GM12878 (cell line): ENCODE measurements at regions not wholly inside any gene's neighbourhood (a gene's known extent, or its start where the extent isn't known, plus 50 kb on each side); places are given as distances from the start of the nearest gene placed in this dataset.

Source experiments
- ATAC-seq: fragments of 200-7000 bp; cut with Tn5 transposase; 3 replicates; pipeline ENCODE4 v1.9.1; 2020; ENCODE audit warnings: mild to moderate bottlenecking, moderate library complexity
- BruUV-seq: library from RNA; stranded (reverse); fragments of 400-500 nt; replicated peaks from 2 replicates; lab custom pipeline; 2021; lab: Mats Ljungman, UMichigan
- CTCF ChIA-PET: fragments of 300-600 bp; sonication (Branson Sonifier 250); formaldehyde crosslinking; extraction: SDS; loops from one replicate; lab custom pipeline; 2021; ENCODE audit warnings: inconsistent platforms; lab: Yijun Ruan, JAX
- POLR2A ChIA-PET: fragments of 350-600 bp; formaldehyde crosslinking; extraction: SDS; loops from one replicate; lab custom pipeline; 2021; ENCODE audit warnings: inconsistent platforms; lab: Charles Lee
- RAD21 ChIA-PET: fragments of 300-600 bp; sonication (Branson Sonifier 250); formaldehyde crosslinking; loops from one replicate; lab custom pipeline; 2023; ENCODE audit warnings: antibody characterized with exemption; ENCODE audit not compliant: unreplicated experiment; lab: Charles Lee
- SMC1A ChIA-PET: fragments of 300-600 bp; sonication (Branson Sonifier 250); formaldehyde crosslinking; loops from one replicate; lab custom pipeline; 2023; ENCODE audit not compliant: unreplicated experiment, uncharacterized antibody; lab: Charles Lee
- DNase-seq: peaks from one replicate; pipeline ENCODE4 v3.0.0-alpha.2; 2011; ENCODE audit warnings: low read depth, low spot score
- FAIRE-seq: peaks from 3 replicates; lab custom pipeline; 2011; peaks lifted over from hg19 to GRCh38; lab: Jason Lieb, UNC
- H2AFZ ChIP-seq: 2 replicates; pipeline ENCODE4 v1.6.0; 2011; ENCODE audit warnings: low read depth, low read length, control low read depth; ENCODE audit not compliant: control insufficient read depth
- H3K27ac ChIP-seq: 2 replicates; pipeline ENCODE4 v1.5.1; 2011; ENCODE audit warnings: control low read depth; ENCODE audit not compliant: control insufficient read depth, insufficient read depth
- H3K27me3 ChIP-seq, 2 experiments: replicated peaks in 1 of 2; 2 replicates each; pipeline versions ENCODE4 v1.6.0 to v1.6.1; 2011; ENCODE audit warnings: low read length in 1 of 2; ENCODE audit not compliant: control insufficient read depth in 2 of 2, insufficient read depth in 2 of 2
- H3K36me3 ChIP-seq, 2 experiments: 2 replicates each; pipeline ENCODE4 v1.5.1; 2011; ENCODE audit warnings: low read length in 1 of 2; ENCODE audit not compliant: control insufficient read depth in 2 of 2, insufficient read depth in 2 of 2
- H3K4me1 ChIP-seq: 2 replicates; pipeline ENCODE4 v1.6.1; 2011; ENCODE audit warnings: mild to moderate bottlenecking, low read length, moderate library complexity, mixed read lengths; ENCODE audit not compliant: control insufficient read depth, insufficient read depth
- H3K4me2 ChIP-seq: 2 replicates; pipeline ENCODE4 v1.6.0; 2011; ENCODE audit warnings: control low read depth; ENCODE audit not compliant: control insufficient read depth, insufficient read depth
- H3K4me3 ChIP-seq: fragments of 200-600 bp; sonication (generic); 2 replicates; pipeline ENCODE4 v1.5.1; 2016
- H3K79me2 ChIP-seq: 2 replicates; pipeline ENCODE4 v1.6.0; 2011; ENCODE audit warnings: low read length; ENCODE audit not compliant: control insufficient read depth, insufficient read depth
- H3K9ac ChIP-seq: 2 replicates; pipeline ENCODE4 v1.8.0; 2011; ENCODE audit warnings: low read length, control low read depth, mixed read lengths; ENCODE audit not compliant: control insufficient read depth, insufficient read depth
- H3K9me3 ChIP-seq: replicated peaks from 3 replicates; pipeline ENCODE4 v1.5.1; 2011; ENCODE audit warnings: mild to moderate bottlenecking, low read length; ENCODE audit not compliant: control insufficient read depth, insufficient read depth
- H4K20me1 ChIP-seq: 2 replicates; pipeline ENCODE4 v1.6.0; 2011; ENCODE audit not compliant: control insufficient read depth, insufficient read depth
- ATF3 ChIP-seq: IDR thresholded peaks from 2 replicates; pipeline ENCODE4 v1.6.1; 2011; ENCODE audit warnings: low read depth, mild to moderate bottlenecking, low read length, moderate library complexity, borderline replicate concordance; ENCODE audit errors: extremely low read depth
- BRCA1 ChIP-seq: IDR thresholded peaks from 2 replicates; pipeline ENCODE4 v1.6.1; 2011; ENCODE audit warnings: low read depth, low read length, improper control_type of control experiment
- CEBPB ChIP-seq, 2 experiments: fragments of 150-350 bp in 1 of 2; IDR thresholded peaks; 2 replicates each; pipeline ENCODE4 v1.6.1; 2012 to 2014; ENCODE audit warnings: low read depth in 2 of 2, low read length in 2 of 2, borderline replicate concordance in 1 of 2, inconsistent platforms in 1 of 2
- E2F4 ChIP-seq: IDR thresholded peaks from 2 replicates; pipeline ENCODE4 v1.6.1; 2012; ENCODE audit warnings: low read depth, low read length, improper control_type of control experiment
- ETV6 ChIP-seq, 2 experiments: fragments of 450-650 bp in 1 of 2; IDR thresholded peaks in 1 of 2; conservative IDR thresholded peaks in 1 of 2; 2 replicates each; pipeline ENCODE4 v1.6.1; 2014; ENCODE audit warnings: antibody characterized with exemption in 1 of 2, borderline replicate concordance in 1 of 2, low read depth in 1 of 2, mild to moderate bottlenecking in 1 of 2, moderate library complexity in 1 of 2
- MLLT1 ChIP-seq: fragments of 450-650 bp; IDR thresholded peaks from 2 replicates; pipeline ENCODE4 v1.6.1; 2016; ENCODE audit warnings: mild to moderate bottlenecking
- NFXL1 ChIP-seq: fragments of 450-650 bp; IDR thresholded peaks from 2 replicates; pipeline ENCODE4 v1.6.1; 2017; ENCODE audit warnings: antibody characterized with exemption, mild to moderate bottlenecking, borderline replicate concordance
- POLR2A ChIP-seq: IDR thresholded peaks from 2 replicates; pipeline ENCODE4 v1.6.1; 2011; ENCODE audit warnings: low read depth, mild to moderate bottlenecking, low read length
- RB1 ChIP-seq: fragments of 450-650 bp; formaldehyde crosslinking; IDR thresholded peaks from 2 replicates; pipeline ENCODE4 v1.6.1; 2017; ENCODE audit warnings: mild to moderate bottlenecking, borderline replicate concordance
- SMAD1 ChIP-seq: fragments of 450-650 bp; IDR thresholded peaks from 2 replicates; pipeline ENCODE4 v1.6.1; 2018; ENCODE audit warnings: mild to moderate bottlenecking, low read depth; ENCODE audit not compliant: partially characterized antibody
- SPI1 ChIP-seq: IDR thresholded peaks from 2 replicates; pipeline ENCODE4 v1.6.1; 2011; ENCODE audit warnings: low read depth, mild to moderate bottlenecking, low read length, moderate library complexity, borderline replicate concordance; ENCODE audit not compliant: insufficient read depth
- SRF ChIP-seq, 2 experiments: IDR thresholded peaks; 2 replicates each; pipeline ENCODE4 v1.6.1; 2011; ENCODE audit warnings: low read depth in 2 of 2, low read length in 2 of 2, mild to moderate bottlenecking in 1 of 2, moderate library complexity in 1 of 2
- SUPT20H ChIP-seq: IDR thresholded peaks from 2 replicates; pipeline ENCODE4 v1.6.1; 2011; ENCODE audit warnings: low read depth, mild to moderate bottlenecking, low read length, moderate library complexity, borderline replicate concordance; ENCODE audit not compliant: control insufficient read depth
- TAF1 ChIP-seq: IDR thresholded peaks from 2 replicates; pipeline ENCODE4 v1.6.1; 2011; ENCODE audit warnings: mild to moderate bottlenecking, low read depth, low read length, borderline replicate concordance
- ZBTB40 ChIP-seq: fragments of 450-650 bp; IDR thresholded peaks from 2 replicates; pipeline ENCODE4 v1.6.1; 2016; ENCODE audit warnings: mild to moderate bottlenecking, moderate library complexity, borderline replicate concordance
- ZNF207 ChIP-seq: fragments of 450-650 bp; IDR thresholded peaks from 2 replicates; pipeline ENCODE4 v1.6.1; 2014; ENCODE audit warnings: antibody characterized with exemption, mild to moderate bottlenecking, borderline replicate concordance
- WGBS: methylation state at CpG from one replicate; pipeline ENCODE4 v1.1.6; 2016; ENCODE audit warnings: low lambda C conversion rate; ENCODE audit not compliant: insufficient replicate concordance, insufficient coverage; ENCODE audit errors: missing lambda C conversion rate; 5-methylcytosine and 5-hydroxymethylcytosine counted together
- in situ Hi-C: fragments of 300-500 bp; cut with MboI; formaldehyde crosslinking; loops from 9 replicates; pipeline ENCODE4 v1.14.3; 2018; ENCODE audit warnings: mixed read lengths
- intact Hi-C: fragments of 100-400 bp; cut with micrococcal nuclease; formaldehyde crosslinking; loops from one replicate; pipeline ENCODE4 v1.14.2; 2022; ENCODE audit not compliant: unreplicated experiment

GRCh38 chr11:134555510-134555909, 143.5 kb upstream of the B3GAT1 start:
- no peaks in the 10 kb centered on the region for H3K4me1 ChIP-seq
- intact Hi-C loops (no loop called here), in situ Hi-C loops (no loop called here)
- H4K20me1 ChIP-seq: no peaks in the 10 kb centered on the region
- RAD21 ChIA-PET: no interaction called here
- ATAC-seq (no peak), DNase-seq (no peak), FAIRE-seq (no peak)
- WGBS: 54% methylated on average over 7 of the region's 7 CpGs
- no peaks in the 10 kb centered on the region for H3K79me2 ChIP-seq
- H2AFZ ChIP-seq: no peak overlapping the region
- no TSS peak for BruUV-seq
- H3K27me3 ChIP-seq: peaks cover 0 to 2% of the 10 kb centered on the region in 2 experiments; a peak in 1 of 4 replicates
- SMC1A ChIA-PET: no interaction called here
- H3K9me3 ChIP-seq: no peaks in the 10 kb centered on the region
- H3K4me2 ChIP-seq: no peak overlapping the region
- no peak overlapping the region for H3K27ac ChIP-seq
- no peaks in the 10 kb centered on the region for H3K36me3 ChIP-seq
- CTCF ChIA-PET: no interaction called here
- H3K4me3 ChIP-seq: no peak overlapping the region
- no peak overlapping the region for H3K9ac ChIP-seq
- POLR2A ChIA-PET: no interaction called here
- no peak for TF ChIP-seq POLR2A
- no peak for TF ChIP-seq BRCA1
- no peak for TF ChIP-seq SRF (IDR thresholded peaks at IDR 0.05; ENCODE audit: low read depth in 2 of 2, low read length in 2 of 2)
- no peak for TF ChIP-seq SMAD1
- no peak for TF ChIP-seq ATF3
- no peak for TF ChIP-seq ZNF207
- TF ChIP-seq NFXL1: no peak
- TF ChIP-seq ETV6 (conservative IDR thresholded peaks at IDR 0.05 in 1 of 2, IDR thresholded peaks at IDR 0.05 in 1 of 2; ENCODE audit: borderline replicate concordance in 1 of 2, low read depth in 1 of 2): no peak
- no peak for TF ChIP-seq SUPT20H
- no peak for TF ChIP-seq CEBPB (IDR thresholded peaks at IDR 0.05; ENCODE audit: borderline replicate concordance in 1 of 2, low read depth in 2 of 2, low read length in 2 of 2)
- TF ChIP-seq RB1: no peak
- TF ChIP-seq SPI1: no peak
- TF ChIP-seq TAF1: no peak
- no peak for TF ChIP-seq E2F4
- TF ChIP-seq ZBTB40: no peak
- TF ChIP-seq MLLT1: no peak
